ENCODE measurements at regions not wholly inside any gene's neighbourhood (a gene's known extent, or its start where the extent isn't known, plus 50 kb on each side); places are given as distances from the start of the nearest gene placed in this dataset.
"Not testable (repeated sequence)": the region's sequence is repeated elsewhere in the genome, so short reads cannot be mapped to it uniquely, and the experiment has no call there.

DNA sequence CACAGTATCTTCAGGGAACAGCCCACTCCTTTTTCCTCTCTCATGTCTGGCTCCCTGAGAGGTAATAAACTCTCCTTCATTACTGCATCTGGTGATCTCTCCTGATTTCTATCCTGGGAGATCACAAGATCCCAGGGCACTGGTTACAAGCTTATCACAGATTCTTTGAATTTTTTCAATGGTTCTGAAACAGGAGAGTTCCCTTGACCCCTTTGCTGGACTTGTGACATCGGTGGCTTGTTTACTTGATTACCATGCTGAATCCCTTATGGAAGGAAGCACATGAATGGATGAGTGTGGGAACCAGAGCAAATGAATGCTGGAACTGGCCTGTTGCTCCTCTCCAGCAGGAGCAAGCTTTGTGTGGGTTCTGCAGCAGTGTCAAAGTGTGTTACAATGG is 67.2 kb upstream of the HNMT start:
- no peaks in the 10 kb centered on the region for H3K9me3 ChIP-seq (ENCODE audit: low read length)
- Mint-ChIP-seq H3K4me1 (no peaks in the 10 kb centered on the region), H3K36me3 (no peaks in the 10 kb centered on the region), H3K9me3 (no peaks in the 10 kb centered on the region), H3K4me3 (no peak overlapping the region), H3K27me3 (peaks cover 0 to 8% of the 10 kb centered on the region in 2 donors), H3K27ac (no peak overlapping the region)
- no peak for DNase-seq
- no peak overlapping the region for H3K27ac ChIP-seq (ENCODE audit: low read depth, low read length)
- no peaks in the 10 kb centered on the region for H3K27me3 ChIP-seq (ENCODE audit: insufficient read depth, low read length, poor library complexity, severe bottlenecking)
- ChIA-PET CTCF (no interaction called here), POLR2A (no interaction called here)
- H3K4me1 ChIP-seq (ENCODE audit: insufficient read depth, low read length), result no peaks in the 10 kb centered on the region
- no peaks in the 10 kb centered on the region for H3K36me3 ChIP-seq (ENCODE audit: insufficient read depth, low read length)
- H3K4me3 ChIP-seq (ENCODE audit: low read length), result no peak overlapping the region

DNA sequence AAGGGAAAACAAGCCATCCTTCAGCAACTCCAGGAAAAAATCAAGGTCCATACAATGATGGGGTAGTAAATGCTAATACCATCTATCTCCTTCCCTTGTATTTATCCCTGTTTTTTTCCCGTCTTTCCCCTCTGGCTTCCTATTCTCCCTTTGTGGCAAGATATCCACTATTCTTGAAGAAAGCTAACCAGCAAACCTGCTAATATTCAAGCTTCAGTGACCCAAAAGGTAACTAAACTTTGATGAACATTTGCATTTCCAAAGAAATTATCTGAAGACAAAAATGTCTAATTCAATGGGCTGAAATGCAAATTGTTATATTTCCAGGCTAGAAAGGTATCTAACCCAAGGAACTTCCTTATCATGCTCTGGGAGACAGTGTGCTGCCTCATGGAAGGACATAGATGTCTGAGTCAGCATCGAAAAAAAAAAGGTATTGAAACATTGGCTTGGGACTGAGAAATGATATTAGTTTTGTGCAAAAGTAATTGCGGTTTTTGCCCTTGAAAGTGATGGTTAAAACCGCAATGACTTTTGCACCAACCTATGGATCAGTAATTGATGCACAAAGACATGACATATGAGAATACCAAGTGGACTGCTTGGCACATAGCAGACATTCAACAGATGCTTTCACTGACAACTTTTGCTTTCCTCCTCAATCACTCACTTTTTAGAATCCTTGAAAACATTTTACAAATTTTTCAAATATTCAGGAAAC is 63.7 kb upstream of the HNMT start:
- Histone ChIP-seq H3K4me3 (ENCODE audit: low read length) (no peak overlapping the region), H3K9me3 (ENCODE audit: low read length) (no peaks in the 10 kb centered on the region), H3K27ac (ENCODE audit: low read depth, low read length) (no peak overlapping the region), H3K27me3 (ENCODE audit: insufficient read depth, low read length, poor library complexity, severe bottlenecking) (no peaks in the 10 kb centered on the region), H3K4me1 (ENCODE audit: insufficient read depth, low read length) (no peaks in the 10 kb centered on the region), H3K36me3 (ENCODE audit: insufficient read depth, low read length) (no peaks in the 10 kb centered on the region)
- Mint-ChIP-seq H3K36me3 (no peaks in the 10 kb centered on the region), H3K9me3 (no peaks in the 10 kb centered on the region), H3K27ac (no peak overlapping the region), H3K4me1 (no peaks in the 10 kb centered on the region), H3K4me3 (no peak overlapping the region), H3K27me3 (no peaks in the 10 kb centered on the region)
- ChIA-PET POLR2A (no interaction called here), CTCF (no interaction called here)
- no peak for DNase-seq

DNA sequence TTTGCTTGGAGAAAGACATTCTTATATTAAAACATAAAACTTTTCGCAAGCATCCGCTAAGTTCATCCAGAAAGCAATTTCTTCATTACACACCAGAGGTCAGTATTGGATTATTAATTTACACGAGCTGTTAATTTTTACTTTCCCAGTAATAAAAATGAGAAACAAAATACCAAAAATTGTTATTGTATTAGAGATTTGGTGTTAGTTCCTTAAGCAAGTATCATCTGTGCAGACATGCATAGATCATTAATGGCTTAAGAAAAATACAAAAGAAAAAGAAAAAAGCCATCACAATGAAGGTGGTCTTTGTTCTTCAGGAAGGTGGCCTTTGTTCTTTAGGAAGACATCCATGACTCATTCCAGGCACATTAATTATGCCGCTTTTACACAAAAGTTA is 53.6 kb upstream of the HNMT start:
- Mint-ChIP-seq H3K9me3 (no peaks in the 10 kb centered on the region), H3K36me3 (no peaks in the 10 kb centered on the region), H3K27me3 (peaks cover 0 to 2% of the 10 kb centered on the region in 2 donors), H3K4me3 (no peak overlapping the region), H3K4me1 (no peaks in the 10 kb centered on the region), H3K27ac (no peak overlapping the region)
- Histone ChIP-seq H3K36me3 (ENCODE audit: insufficient read depth, low read length) (no peaks in the 10 kb centered on the region), H3K27ac (ENCODE audit: low read depth, low read length) (no peak overlapping the region), H3K4me3 (ENCODE audit: low read length) (no peak overlapping the region), H3K4me1 (ENCODE audit: insufficient read depth, low read length) (no peaks in the 10 kb centered on the region), H3K9me3 (ENCODE audit: low read length) (no peaks in the 10 kb centered on the region), H3K27me3 (ENCODE audit: insufficient read depth, low read length, poor library complexity, severe bottlenecking) (no peaks in the 10 kb centered on the region)
- CTCF ChIA-PET, result no interaction called here
- POLR2A ChIA-PET, result no interaction called here
- DNase-seq, result no peak

DNA sequence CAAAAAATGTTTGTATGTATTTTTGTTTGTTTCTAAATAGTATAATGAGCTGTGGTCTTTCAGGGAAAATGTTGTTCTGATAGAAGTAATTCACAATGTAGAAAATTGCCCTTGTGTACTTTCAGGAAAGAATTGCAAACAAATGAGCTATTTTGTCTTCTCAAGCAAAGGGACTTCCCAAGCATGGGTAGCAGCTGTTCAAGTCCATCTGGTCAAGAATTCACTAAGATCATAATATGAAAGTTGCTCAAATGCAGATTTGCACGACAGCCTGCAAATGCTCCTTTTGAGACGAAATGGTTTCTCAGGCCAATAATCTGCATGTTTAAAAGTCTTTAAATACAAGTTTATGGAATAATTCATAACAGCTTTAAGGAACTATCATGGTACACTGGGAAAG is 51.9 kb upstream of the HNMT start:
- H3K36me3 ChIP-seq (ENCODE audit: insufficient read depth, low read length), result no peaks in the 10 kb centered on the region
- no peaks in the 10 kb centered on the region for H3K9me3 ChIP-seq (ENCODE audit: low read length)
- no peaks in the 10 kb centered on the region for H3K36me3 Mint-ChIP-seq
- ChIA-PET POLR2A (no interaction called here), CTCF (no interaction called here)
- H3K4me3 Mint-ChIP-seq, result no peak overlapping the region
- no peaks in the 10 kb centered on the region for H3K27me3 Mint-ChIP-seq
- H3K27me3 ChIP-seq (ENCODE audit: insufficient read depth, low read length, poor library complexity, severe bottlenecking), result no peaks in the 10 kb centered on the region
- no peak overlapping the region for H3K27ac Mint-ChIP-seq
- H3K9me3 Mint-ChIP-seq, result no peaks in the 10 kb centered on the region
- no peaks in the 10 kb centered on the region for H3K4me1 Mint-ChIP-seq
- no peak overlapping the region for H3K27ac ChIP-seq (ENCODE audit: low read depth, low read length)
- no peaks in the 10 kb centered on the region for H3K4me1 ChIP-seq (ENCODE audit: insufficient read depth, low read length)
- no peak for DNase-seq
- H3K4me3 ChIP-seq (ENCODE audit: low read length), result no peak overlapping the region

DNA sequence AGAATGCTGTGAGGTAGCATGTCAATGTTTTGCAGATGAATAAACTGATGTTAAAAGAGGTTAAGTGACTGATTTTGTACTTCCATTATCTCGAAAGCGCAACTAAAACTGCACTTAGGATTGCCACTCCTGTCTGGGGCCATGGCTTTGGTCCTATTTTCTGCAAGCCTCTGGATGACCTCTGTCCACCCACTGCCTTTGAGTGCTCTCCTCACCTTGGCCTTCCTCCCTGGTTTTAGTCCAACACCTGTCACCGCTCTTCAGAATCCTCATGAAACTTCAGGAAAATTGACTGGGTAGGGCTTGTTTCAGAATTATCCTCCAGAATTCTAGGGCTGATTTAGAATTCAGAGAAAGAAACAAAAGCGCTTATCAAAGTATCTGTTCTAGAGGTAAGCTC is 51.1 kb upstream of the HNMT start:
- Mint-ChIP-seq H3K9me3 (no peaks in the 10 kb centered on the region), H3K4me1 (no peaks in the 10 kb centered on the region), H3K27ac (no peak overlapping the region), H3K36me3 (no peaks in the 10 kb centered on the region), H3K27me3 (no peaks in the 10 kb centered on the region), H3K4me3 (no peak overlapping the region)
- DNase-seq, result no peak
- ChIA-PET CTCF (no interaction called here), POLR2A (no interaction called here)
- H3K36me3 ChIP-seq (ENCODE audit: insufficient read depth, low read length), result no peaks in the 10 kb centered on the region
- H3K27me3 ChIP-seq (ENCODE audit: insufficient read depth, low read length, poor library complexity, severe bottlenecking), result no peaks in the 10 kb centered on the region
- no peak overlapping the region for H3K27ac ChIP-seq (ENCODE audit: low read depth, low read length)
- H3K4me3 ChIP-seq (ENCODE audit: low read length), result no peak overlapping the region
- no peaks in the 10 kb centered on the region for H3K4me1 ChIP-seq (ENCODE audit: insufficient read depth, low read length)
- no peaks in the 10 kb centered on the region for H3K9me3 ChIP-seq (ENCODE audit: low read length)

DNA sequence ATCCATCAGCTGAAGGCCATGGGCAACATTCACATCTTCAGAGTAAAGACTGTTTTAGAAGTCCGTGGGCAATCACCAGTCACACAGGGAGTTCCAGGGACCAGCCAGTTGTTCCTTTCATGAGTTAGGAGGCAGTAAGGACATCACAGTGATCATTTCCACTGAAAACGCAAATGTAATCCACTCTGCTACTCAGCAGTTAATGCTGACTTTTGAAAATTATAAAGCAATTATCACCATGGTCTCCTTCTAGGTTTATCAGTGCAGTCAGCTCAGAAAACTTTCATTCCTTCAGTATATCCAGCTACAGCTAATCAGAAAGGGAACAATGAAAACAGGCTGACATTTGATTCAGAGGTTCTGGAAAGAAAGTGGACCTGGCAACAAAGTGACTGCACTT is 50.6 kb upstream of the HNMT start:
- H3K36me3 ChIP-seq (ENCODE audit: insufficient read depth, low read length); H3K27me3 ChIP-seq (ENCODE audit: insufficient read depth, low read length, poor library complexity, severe bottlenecking); H3K9me3 Mint-ChIP-seq; H3K27me3 Mint-ChIP-seq; CTCF ChIA-PET; H3K4me1 Mint-ChIP-seq; POLR2A ChIA-PET; H3K4me3 Mint-ChIP-seq; H3K36me3 Mint-ChIP-seq; H3K9me3 ChIP-seq (ENCODE audit: low read length); H3K4me1 ChIP-seq (ENCODE audit: insufficient read depth, low read length); H3K27ac Mint-ChIP-seq; H3K4me3 ChIP-seq (ENCODE audit: low read length); DNase-seq; H3K27ac ChIP-seq (ENCODE audit: low read depth, low read length): not testable (repeated sequence)

Measured in CD8-positive, alpha-beta memory T cell (primary cell).